ENCODE measurements at regions not wholly inside any gene's neighbourhood (a gene's known extent, or its start where the extent isn't known, plus 50 kb on each side); places are given as distances from the start of the nearest gene placed in this dataset.

- no peaks in the 10 kb centered on the region for H4K20me1 ChIP-seq (ENCODE audit: insufficient read depth, low read length)
- H3K27me3 ChIP-seq (ENCODE audit: insufficient read depth, low read length), result no peaks in the 10 kb centered on the region
- H3K79me2 ChIP-seq (ENCODE audit: insufficient read depth, low read length), result no peaks in the 10 kb centered on the region
- H3K4me2 ChIP-seq (ENCODE audit: insufficient read depth, low read length), result no peak overlapping the region
- no peak for DNase-seq (ENCODE audit: insufficient read length, low spot score, missing footprints)
- no peaks in the 10 kb centered on the region for H3K9me3 ChIP-seq (ENCODE audit: low read depth, low read length)
- no peak for TF ChIP-seq CTCF (IDR thresholded peaks at IDR 0.05; ENCODE audit: extremely low read depth, low read depth, low read length)
- no peaks in the 10 kb centered on the region for H3K36me3 ChIP-seq (ENCODE audit: insufficient read depth, low read length)
- no peak overlapping the region for H3K4me3 ChIP-seq (ENCODE audit: insufficient read depth, low read length)
- no peak overlapping the region for H2AFZ ChIP-seq (ENCODE audit: low read length)
- H3K27ac ChIP-seq (ENCODE audit: low read depth, low read length), result no peak overlapping the region
- H3K4me1 ChIP-seq (ENCODE audit: insufficient read depth, low read length), result no peaks in the 10 kb centered on the region
These were observed 160.9 kb upstream of the PROX1 start for GRCh38 chr1:213826891-213827290.

- Histone ChIP-seq H3K27ac (ENCODE audit: low read depth, low read length) (no peak overlapping the region), H3K4me2 (ENCODE audit: insufficient read depth, low read length) (no peak overlapping the region), H3K4me1 (ENCODE audit: insufficient read depth, low read length) (no peaks in the 10 kb centered on the region), H3K36me3 (ENCODE audit: insufficient read depth, low read length) (no peaks in the 10 kb centered on the region), H2AFZ (ENCODE audit: low read length) (no peak overlapping the region), H3K27me3 (ENCODE audit: insufficient read depth, low read length) (no peaks in the 10 kb centered on the region), H4K20me1 (ENCODE audit: insufficient read depth, low read length) (no peaks in the 10 kb centered on the region), H3K9me3 (ENCODE audit: low read depth, low read length) (no peaks in the 10 kb centered on the region), H3K4me3 (ENCODE audit: insufficient read depth, low read length) (no peak overlapping the region), H3K79me2 (ENCODE audit: insufficient read depth, low read length) (no peaks in the 10 kb centered on the region)
- TF ChIP-seq CTCF (IDR thresholded peaks at IDR 0.05; ENCODE audit: extremely low read depth, low read depth, low read length), result no peak
- no peak for DNase-seq (ENCODE audit: insufficient read length, low spot score, missing footprints)
These were observed 158.9 kb upstream of the PROX1 start for GRCh38 chr1:213828867-213829266.

- no peaks in the 10 kb centered on the region for H3K36me3 ChIP-seq (ENCODE audit: insufficient read depth, low read length)
- no peaks in the 10 kb centered on the region for H3K4me1 ChIP-seq (ENCODE audit: insufficient read depth, low read length)
- DNase-seq (ENCODE audit: insufficient read length, low spot score, missing footprints), result no peak
- no peak for TF ChIP-seq CTCF (IDR thresholded peaks at IDR 0.05; ENCODE audit: extremely low read depth, low read depth, low read length)
- no peaks in the 10 kb centered on the region for H4K20me1 ChIP-seq (ENCODE audit: insufficient read depth, low read length)
- no peaks in the 10 kb centered on the region for H3K27me3 ChIP-seq (ENCODE audit: insufficient read depth, low read length)
- no peak overlapping the region for H3K4me3 ChIP-seq (ENCODE audit: insufficient read depth, low read length)
- H3K79me2 ChIP-seq (ENCODE audit: insufficient read depth, low read length), result no peaks in the 10 kb centered on the region
- no peaks in the 10 kb centered on the region for H3K9me3 ChIP-seq (ENCODE audit: low read depth, low read length)
- H3K4me2 ChIP-seq (ENCODE audit: insufficient read depth, low read length), result no peak overlapping the region
- no peak overlapping the region for H2AFZ ChIP-seq (ENCODE audit: low read length)
- no peak overlapping the region for H3K27ac ChIP-seq (ENCODE audit: low read depth, low read length)
These were observed 158.0 kb upstream of the PROX1 start for GRCh38 chr1:213829780-213830179.

- no peaks in the 10 kb centered on the region for H4K20me1 ChIP-seq (ENCODE audit: insufficient read depth, low read length)
- H3K27ac ChIP-seq (ENCODE audit: low read depth, low read length), result no peak overlapping the region
- DNase-seq (ENCODE audit: insufficient read length, low spot score, missing footprints), result no peak
- no peak for TF ChIP-seq CTCF (IDR thresholded peaks at IDR 0.05; ENCODE audit: extremely low read depth, low read depth, low read length)
- H2AFZ ChIP-seq (ENCODE audit: low read length), result no peak overlapping the region
- no peaks in the 10 kb centered on the region for H3K79me2 ChIP-seq (ENCODE audit: insufficient read depth, low read length)
- H3K36me3 ChIP-seq (ENCODE audit: insufficient read depth, low read length), result no peaks in the 10 kb centered on the region
- H3K4me3 ChIP-seq (ENCODE audit: insufficient read depth, low read length), result no peak overlapping the region
- H3K27me3 ChIP-seq (ENCODE audit: insufficient read depth, low read length), result no peaks in the 10 kb centered on the region
- H3K4me2 ChIP-seq (ENCODE audit: insufficient read depth, low read length), result no peak overlapping the region
- no peaks in the 10 kb centered on the region for H3K4me1 ChIP-seq (ENCODE audit: insufficient read depth, low read length)
- H3K9me3 ChIP-seq (ENCODE audit: low read depth, low read length), result no peaks in the 10 kb centered on the region
These were observed 157.4 kb upstream of the PROX1 start for GRCh38 chr1:213830371-213830770.
